Activated CD4-positive, alpha-beta T cell treated with anti-CD3 and anti-CD28 coated beads for 36 hours (primary cell): ENCODE measurements at regions not wholly inside any gene's neighbourhood (a gene's known extent, or its start where the extent isn't known, plus 50 kb on each side); places are given as distances from the start of the nearest gene placed in this dataset.

ENCODE experiments used
- ATAC-seq: fragments of 200-7000 bp; cut with Tn5 transposase; one replicate; pipeline ENCODE4 v1.10.0; 2021; ENCODE audit warnings: mild to moderate bottlenecking, moderate library complexity
- CTCF ChIA-PET: fragments of 350-600 bp; sonication (Branson Sonifier 250); formaldehyde crosslinking; loops from one replicate; lab custom pipeline; 2021; ENCODE audit warnings: antibody characterized with exemption; lab: Charles Lee
- POLR2A ChIA-PET: fragments of 350-600 bp; sonication (Branson Sonifier 250); formaldehyde crosslinking; loops from one replicate; lab custom pipeline; 2021; ENCODE audit warnings: antibody characterized with exemption, inconsistent platforms; lab: Charles Lee
- DNase-seq: peaks from one replicate; pipeline ENCODE4 v3.0.0-alpha.2; 2020
- H3K27ac Mint-ChIP-seq: one replicate; pipeline ENCODE4 v1.8.0; 2021; ENCODE audit warnings: mixed read lengths
- H3K27me3 Mint-ChIP-seq: one replicate; pipeline ENCODE4 v1.8.0; 2021; ENCODE audit warnings: mixed read lengths
- H3K36me3 Mint-ChIP-seq: one replicate; pipeline ENCODE4 v1.8.0; 2021; ENCODE audit warnings: low read depth, mixed read lengths
- H3K4me1 Mint-ChIP-seq: one replicate; pipeline ENCODE4 v1.8.0; 2021; ENCODE audit warnings: mixed read lengths
- H3K4me3 Mint-ChIP-seq: one replicate; pipeline ENCODE4 v1.8.0; 2021; ENCODE audit warnings: mild to moderate bottlenecking, moderate library complexity, mixed read lengths
- H3K9me3 Mint-ChIP-seq: one replicate; pipeline ENCODE4 v1.8.0; 2021; ENCODE audit warnings: low read depth, mixed read lengths
- intact Hi-C, 2 experiments: fragments of 100-400 bp; cut with DNase I in 1 of 2; cut with micrococcal nuclease in 1 of 2; formaldehyde crosslinking; loops; one replicate each; pipeline versions ENCODE4 v1.14.2 to v1.15.1; 2022 to 2024; cut with DNase I, micrococcal nuclease

DNA sequence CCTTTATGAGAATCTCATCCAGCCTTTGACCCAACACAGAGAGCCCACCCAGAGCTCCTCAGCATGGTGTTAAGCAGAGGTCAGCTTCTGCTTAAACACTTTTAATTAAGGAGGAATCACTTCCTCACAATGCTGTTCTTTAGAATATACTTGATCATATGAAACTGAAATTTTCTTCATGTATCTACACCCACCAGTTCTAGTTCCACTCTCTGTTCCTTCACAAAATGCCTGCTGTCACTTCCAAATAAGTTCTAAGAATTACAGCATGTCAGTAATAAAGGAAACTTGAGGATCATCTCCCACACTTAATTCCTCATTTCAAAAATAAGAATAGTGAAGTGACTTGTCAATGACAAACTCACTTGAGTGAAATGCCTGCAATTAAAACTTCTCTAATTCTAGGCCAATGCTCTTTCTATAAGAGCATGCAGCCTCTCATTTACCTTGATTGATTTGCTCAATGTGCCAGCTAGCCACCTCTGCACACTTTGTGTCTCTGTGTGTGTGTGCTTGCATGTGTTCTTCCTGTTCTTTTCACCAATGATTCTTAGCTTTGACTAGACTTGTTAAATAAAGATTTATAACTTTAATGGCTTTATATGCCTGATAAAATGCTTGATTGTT, 356.3 kb downstream of the PLPP3 start:
- H3K36me3 Mint-ChIP-seq, result no peaks in the 10 kb centered on the region
- H3K27ac Mint-ChIP-seq, result no peak overlapping the region
- H3K4me3 Mint-ChIP-seq, result no peak overlapping the region
- ATAC-seq (no peak), DNase-seq (no peak)
- intact Hi-C loops, result no loop called here
- no peaks in the 10 kb centered on the region for H3K9me3 Mint-ChIP-seq
- CTCF ChIA-PET, result no interaction called here
- POLR2A ChIA-PET, result no interaction called here
- no peaks in the 10 kb centered on the region for H3K4me1 Mint-ChIP-seq
- no peaks in the 10 kb centered on the region for H3K27me3 Mint-ChIP-seq

DNA sequence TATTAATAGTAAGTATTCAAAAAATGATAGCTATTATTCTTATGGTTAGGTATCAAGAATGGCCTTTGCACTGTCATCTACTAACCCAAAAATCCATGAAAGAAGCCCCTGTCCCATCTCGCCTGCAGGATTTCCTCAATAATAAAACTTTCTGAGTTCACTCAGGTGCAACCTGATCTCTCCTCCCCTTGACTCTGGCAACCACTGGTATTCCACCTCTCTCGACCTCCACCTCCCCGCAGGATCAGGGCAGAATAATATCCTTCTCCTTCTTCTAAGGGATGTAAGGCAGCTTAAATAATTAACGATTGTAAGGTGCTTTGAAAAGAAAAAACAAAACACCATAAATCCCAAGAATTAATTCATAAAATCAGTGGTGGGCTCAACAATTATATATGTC, 359.3 kb downstream of the PLPP3 start:
- DNase-seq, result no peak
- no peak for ATAC-seq
- no peak overlapping the region for H3K4me3 Mint-ChIP-seq
- no peaks in the 10 kb centered on the region for H3K36me3 Mint-ChIP-seq
- no peak overlapping the region for H3K27ac Mint-ChIP-seq
- H3K4me1 Mint-ChIP-seq, result no peaks in the 10 kb centered on the region
- no peaks in the 10 kb centered on the region for H3K27me3 Mint-ChIP-seq
- ChIA-PET CTCF (no interaction called here), POLR2A (no interaction called here)
- intact Hi-C loops, result no loop called here
- H3K9me3 Mint-ChIP-seq, result no peaks in the 10 kb centered on the region

DNA sequence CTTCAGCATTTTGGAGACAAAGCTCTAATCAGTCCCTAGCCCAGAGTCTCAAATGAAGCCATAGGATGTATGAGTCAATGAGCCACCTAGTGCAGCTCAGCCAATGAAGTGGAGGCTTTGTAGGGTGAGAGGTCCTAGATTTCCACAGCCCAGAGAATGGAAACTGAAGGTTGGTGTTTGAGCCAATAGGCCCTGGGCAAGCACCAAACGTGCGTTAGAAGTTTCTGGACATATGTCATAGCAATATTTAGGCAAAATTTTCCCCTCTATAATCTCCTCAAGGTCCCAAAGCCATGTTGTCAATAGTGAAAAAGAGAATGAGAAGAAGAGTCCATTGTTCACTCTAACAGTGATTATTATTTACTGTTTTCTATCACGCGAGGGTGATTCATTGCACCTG, 361.3 kb downstream of the PLPP3 start:
- no peak overlapping the region for H3K27ac Mint-ChIP-seq
- ChIA-PET CTCF (no interaction called here), POLR2A (no interaction called here)
- H3K4me1 Mint-ChIP-seq, result no peaks in the 10 kb centered on the region
- H3K4me3 Mint-ChIP-seq, result no peak overlapping the region
- intact Hi-C loops, result no loop called here
- H3K36me3 Mint-ChIP-seq, result no peaks in the 10 kb centered on the region
- no peak for ATAC-seq
- DNase-seq, result no peak
- H3K9me3 Mint-ChIP-seq, result no peaks in the 10 kb centered on the region
- no peaks in the 10 kb centered on the region for H3K27me3 Mint-ChIP-seq

DNA sequence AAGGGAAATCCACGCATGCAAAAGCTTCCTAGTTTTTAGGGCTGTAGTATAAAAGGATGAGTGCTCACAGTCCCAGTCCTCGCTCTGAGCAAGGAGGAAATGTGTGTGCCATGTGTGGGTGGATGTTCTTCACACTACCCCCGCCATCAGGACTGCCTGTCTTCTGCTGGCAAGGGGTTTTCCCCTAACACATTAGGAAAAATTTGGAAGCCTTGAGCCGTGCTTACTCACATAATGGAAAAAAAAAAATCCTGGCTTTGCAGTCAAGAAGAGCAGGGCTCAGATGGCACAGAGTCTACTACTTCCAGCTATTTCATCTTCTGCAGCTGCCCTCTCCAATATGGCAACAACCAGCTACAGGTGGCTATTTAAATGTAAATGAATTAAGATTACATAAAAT, 363.1 kb downstream of the PLPP3 start:
- no peaks in the 10 kb centered on the region for H3K4me1 Mint-ChIP-seq
- no peaks in the 10 kb centered on the region for H3K9me3 Mint-ChIP-seq
- H3K4me3 Mint-ChIP-seq, result no peak overlapping the region
- no peaks in the 10 kb centered on the region for H3K36me3 Mint-ChIP-seq
- ChIA-PET POLR2A (no interaction called here), CTCF (no interaction called here)
- no peak overlapping the region for H3K27ac Mint-ChIP-seq
- intact Hi-C loops, result no loop called here
- DNase-seq, result no peak
- no peaks in the 10 kb centered on the region for H3K27me3 Mint-ChIP-seq
- ATAC-seq, result no peak

DNA sequence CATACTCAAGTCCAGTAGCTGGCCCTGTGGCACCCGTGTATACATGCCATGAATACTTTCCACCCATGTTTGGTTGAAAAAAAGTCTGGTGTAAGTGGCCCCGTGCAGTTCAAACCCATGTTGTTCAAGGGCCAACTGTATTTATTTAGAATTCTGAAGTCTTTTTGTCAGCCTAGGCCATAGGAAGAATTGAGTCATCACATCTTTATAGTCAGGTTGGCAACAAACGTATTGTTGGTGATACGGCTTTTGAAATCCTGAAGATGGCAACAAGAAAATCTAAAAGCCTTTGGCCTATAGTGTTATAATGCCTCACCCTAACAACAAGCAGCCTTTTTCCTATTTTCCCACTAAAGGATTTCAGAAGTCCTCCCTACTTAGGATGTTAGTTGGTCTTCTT, 363.6 kb downstream of the PLPP3 start:
- H3K9me3 Mint-ChIP-seq, result no peaks in the 10 kb centered on the region
- ATAC-seq (no peak), DNase-seq (no peak)
- intact Hi-C loops, result no loop called here
- H3K4me1 Mint-ChIP-seq, result no peaks in the 10 kb centered on the region
- CTCF ChIA-PET, result no interaction called here
- no peak overlapping the region for H3K27ac Mint-ChIP-seq
- H3K36me3 Mint-ChIP-seq, result no peaks in the 10 kb centered on the region
- H3K4me3 Mint-ChIP-seq, result no peak overlapping the region
- POLR2A ChIA-PET, result no interaction called here
- H3K27me3 Mint-ChIP-seq, result no peaks in the 10 kb centered on the region

DNA sequence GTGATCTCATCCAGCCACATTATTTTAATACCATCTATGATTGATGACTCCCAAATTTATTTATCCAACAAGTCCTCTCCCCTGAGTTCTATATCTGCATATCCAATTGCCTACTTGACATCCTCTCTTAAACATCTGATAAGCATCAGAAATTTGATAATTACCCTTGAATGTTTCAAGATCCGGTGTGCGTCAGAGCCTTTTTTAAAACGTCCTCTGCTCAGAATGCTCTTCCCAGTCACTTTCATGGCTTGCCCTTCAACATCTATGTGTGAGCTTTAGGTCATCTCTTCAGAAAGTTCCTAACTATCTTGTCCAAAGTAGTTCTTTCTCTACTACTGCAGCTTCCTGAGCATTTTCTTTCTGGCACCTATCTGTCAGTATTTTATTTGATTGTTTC, 364.3 kb downstream of the PLPP3 start:
- H3K36me3 Mint-ChIP-seq, result no peaks in the 10 kb centered on the region
- ATAC-seq (no peak), DNase-seq (no peak)
- no peaks in the 10 kb centered on the region for H3K4me1 Mint-ChIP-seq
- H3K27ac Mint-ChIP-seq, result no peak overlapping the region
- CTCF ChIA-PET, result no interaction called here
- intact Hi-C loops, result no loop called here
- no peak overlapping the region for H3K4me3 Mint-ChIP-seq
- POLR2A ChIA-PET, result no interaction called here
- H3K9me3 Mint-ChIP-seq, result no peaks in the 10 kb centered on the region
- H3K27me3 Mint-ChIP-seq, result peaks cover 1% of the 10 kb centered on the region

DNA sequence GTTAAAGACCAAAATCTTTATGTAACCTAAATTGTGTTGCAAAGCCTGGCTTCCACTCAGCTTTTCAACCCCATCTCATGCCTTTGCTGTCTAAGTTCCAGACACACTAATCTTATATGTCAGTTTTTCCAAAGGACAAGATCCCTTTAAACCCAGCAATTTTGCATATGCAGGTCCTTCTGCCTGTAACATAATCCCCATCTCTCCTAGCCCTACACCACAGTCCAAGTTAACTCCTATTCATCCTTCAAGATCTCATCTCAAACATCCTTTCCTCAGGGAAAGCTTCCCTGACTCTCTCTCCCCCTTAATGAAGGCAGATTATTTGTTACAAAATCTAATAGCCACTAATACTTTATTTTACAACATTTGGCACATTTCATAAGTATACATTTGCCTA, 366.3 kb downstream of the PLPP3 start:
- H3K4me1 Mint-ChIP-seq, result no peaks in the 10 kb centered on the region
- DNase-seq (no peak), ATAC-seq (no peak)
- no peaks in the 10 kb centered on the region for H3K9me3 Mint-ChIP-seq
- H3K4me3 Mint-ChIP-seq, result no peak overlapping the region
- no peak overlapping the region for H3K27ac Mint-ChIP-seq
- ChIA-PET POLR2A (no interaction called here), CTCF (no interaction called here)
- intact Hi-C loops, result no loop called here
- H3K27me3 Mint-ChIP-seq, result peaks cover 2% of the 10 kb centered on the region
- no peaks in the 10 kb centered on the region for H3K36me3 Mint-ChIP-seq

DNA sequence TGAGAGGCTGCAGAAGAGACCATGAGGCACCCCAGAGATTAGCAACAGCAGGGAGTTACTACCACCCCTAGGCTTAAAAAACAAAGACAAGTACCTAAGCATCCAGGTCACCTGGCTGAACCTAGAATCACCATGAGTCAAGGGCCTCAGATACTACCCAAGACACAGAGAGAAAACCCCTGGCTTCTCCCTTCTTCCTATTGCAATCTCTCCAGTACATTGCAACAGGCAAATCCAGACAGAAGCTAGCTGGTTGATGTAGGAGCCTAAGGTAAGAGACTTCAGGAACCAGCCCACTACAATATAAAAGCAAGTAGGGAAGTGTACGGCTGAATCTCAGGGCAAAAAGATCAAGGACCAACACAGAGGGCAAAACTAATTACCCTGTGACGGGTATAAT, 367.2 kb downstream of the PLPP3 start:
- ChIA-PET POLR2A (no interaction called here), CTCF (no interaction called here)
- H3K4me1 Mint-ChIP-seq, result no peaks in the 10 kb centered on the region
- ATAC-seq, result no peak
- no peaks in the 10 kb centered on the region for H3K36me3 Mint-ChIP-seq
- H3K27ac Mint-ChIP-seq, result no peak overlapping the region
- no peak for DNase-seq
- peaks cover 2% of the 10 kb centered on the region for H3K27me3 Mint-ChIP-seq
- no peaks in the 10 kb centered on the region for H3K9me3 Mint-ChIP-seq
- H3K4me3 Mint-ChIP-seq, result no peak overlapping the region
- intact Hi-C loops, result no loop called here

DNA sequence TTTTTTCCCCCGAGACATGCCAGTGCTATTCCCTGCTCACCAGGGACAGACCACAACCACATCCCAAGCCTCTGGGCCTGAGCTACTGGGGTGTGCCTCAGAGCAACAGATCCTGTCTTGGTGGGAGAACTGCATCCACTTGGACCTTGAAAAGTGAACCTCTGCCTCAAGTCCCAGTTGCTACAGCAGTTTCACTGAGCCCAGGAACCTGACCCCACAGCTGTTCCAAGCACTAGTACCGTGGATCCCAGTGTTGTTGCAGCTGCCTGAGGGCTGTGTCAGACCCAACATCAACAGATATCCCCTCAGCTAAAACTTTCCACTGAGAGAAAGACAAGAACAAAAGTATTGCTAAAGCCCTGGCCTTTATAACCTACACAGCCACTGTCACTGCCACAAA, 373.0 kb downstream of the PLPP3 start:
- Mint-ChIP-seq H3K27ac (no peak overlapping the region), H3K27me3 (peaks cover 2% of the 10 kb centered on the region), H3K4me1 (no peaks in the 10 kb centered on the region), H3K4me3 (no peak overlapping the region), H3K36me3 (no peaks in the 10 kb centered on the region), H3K9me3 (peaks cover 2% of the 10 kb centered on the region)
- ATAC-seq (no peak), DNase-seq (no peak)
- CTCF ChIA-PET, result no interaction called here
- intact Hi-C loops, result no loop called here
- POLR2A ChIA-PET, result no interaction called here

DNA sequence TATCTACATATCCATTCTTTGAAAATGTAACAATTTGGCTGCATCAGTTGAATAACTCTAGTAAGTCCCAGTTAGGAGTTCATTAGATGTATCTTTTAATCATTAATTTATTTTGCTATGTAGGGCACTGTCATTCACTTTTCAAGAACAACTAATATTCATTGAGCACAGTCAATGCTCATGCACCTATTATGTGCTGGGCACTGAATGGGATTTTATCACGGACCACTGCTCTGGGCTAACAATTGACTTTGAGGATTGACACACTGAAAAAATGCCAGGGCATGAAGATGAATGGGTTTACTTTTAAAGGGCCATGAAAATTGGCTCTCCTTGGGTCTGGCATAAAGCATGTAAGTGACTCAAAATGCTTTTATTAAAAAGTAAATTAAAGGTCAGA, 375.2 kb downstream of the PLPP3 start:
- H3K4me1 Mint-ChIP-seq, result no peaks in the 10 kb centered on the region
- H3K27ac Mint-ChIP-seq, result no peak overlapping the region
- H3K9me3 Mint-ChIP-seq, result peaks cover 2% of the 10 kb centered on the region
- ChIA-PET CTCF (no interaction called here), POLR2A (no interaction called here)
- no peaks in the 10 kb centered on the region for H3K27me3 Mint-ChIP-seq
- intact Hi-C loops, result no loop called here
- H3K4me3 Mint-ChIP-seq, result no peak overlapping the region
- ATAC-seq (no peak), DNase-seq (no peak)
- H3K36me3 Mint-ChIP-seq, result no peaks in the 10 kb centered on the region

DNA sequence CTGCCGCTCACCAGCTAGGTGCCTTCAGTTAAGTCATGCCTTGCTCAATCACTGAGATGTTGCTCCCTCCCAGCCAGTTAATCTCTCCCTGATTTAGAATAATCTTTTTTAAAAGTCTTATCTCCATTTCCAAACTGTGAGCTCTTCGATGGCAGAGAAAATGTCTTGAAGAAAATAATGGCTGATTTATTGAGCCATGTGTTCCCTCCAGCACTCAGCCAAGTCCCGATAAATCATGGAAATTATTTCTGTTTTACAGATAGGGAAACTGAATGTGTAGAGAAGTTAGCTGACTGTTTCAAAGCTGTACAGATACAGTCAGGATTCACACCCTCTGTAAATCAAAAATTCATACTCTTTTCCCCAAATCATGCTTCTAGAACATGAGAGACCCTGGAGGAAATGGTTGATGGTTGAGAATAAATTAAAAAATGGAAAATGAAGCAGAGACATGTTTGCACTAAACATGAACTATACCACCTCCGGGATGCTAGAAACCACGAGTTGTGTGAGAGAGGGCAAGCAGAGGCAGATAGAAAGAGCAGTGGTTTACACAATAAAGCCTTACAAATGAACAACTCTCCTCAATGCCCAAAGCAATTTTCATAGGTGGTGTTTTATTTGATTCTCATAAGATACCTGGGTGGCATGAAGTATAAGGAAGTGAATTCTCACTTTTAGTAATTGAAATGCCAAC, 376.4 kb downstream of the PLPP3 start:
- Mint-ChIP-seq H3K27me3 (no peaks in the 10 kb centered on the region), H3K4me3 (no peak overlapping the region), H3K36me3 (no peaks in the 10 kb centered on the region), H3K9me3 (peaks cover 2% of the 10 kb centered on the region), H3K27ac (no peak overlapping the region), H3K4me1 (no peaks in the 10 kb centered on the region)
- intact Hi-C loops, result no loop called here
- DNase-seq (no peak), ATAC-seq (no peak)
- POLR2A ChIA-PET, result no interaction called here
- CTCF ChIA-PET, result interaction anchor here (0.7 kb wide), 1 partner anchor 118 kb away, joined by 3 read pairs; no protein-coding TSS in a partner anchor

DNA sequence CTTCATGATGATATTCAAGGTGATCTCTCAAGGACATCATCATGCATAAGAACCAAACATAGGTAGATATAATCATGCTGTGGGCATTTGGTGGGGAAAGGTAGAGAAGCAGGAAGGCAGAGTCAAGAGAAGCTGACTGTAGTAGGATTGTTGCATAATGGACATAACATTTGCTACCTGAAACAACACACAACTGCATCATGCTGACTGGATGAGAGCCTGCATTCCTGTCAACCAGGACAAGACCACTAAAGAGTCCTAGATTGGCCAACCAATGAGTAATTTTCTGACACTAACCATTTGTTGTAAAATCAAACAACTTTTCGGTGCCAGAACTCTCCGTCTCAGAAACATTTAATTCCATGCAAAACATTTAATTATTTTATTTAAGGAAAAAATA, 377.2 kb downstream of the PLPP3 start:
- POLR2A ChIA-PET, result no interaction called here
- Mint-ChIP-seq H3K27me3 (no peaks in the 10 kb centered on the region), H3K9me3 (peaks cover 2% of the 10 kb centered on the region), H3K27ac (no peak overlapping the region), H3K4me1 (no peaks in the 10 kb centered on the region), H3K4me3 (no peak overlapping the region), H3K36me3 (no peaks in the 10 kb centered on the region)
- CTCF ChIA-PET, result interaction anchor here (0.7 kb wide), 1 partner anchor 119 kb away, joined by 3 read pairs; no protein-coding TSS in a partner anchor
- intact Hi-C loops, result no loop called here
- DNase-seq (no peak), ATAC-seq (no peak)
